Tibial artery (tissue), 4 donors: ENCODE measurements at regions not wholly inside any gene's neighbourhood (a gene's known extent, or its start where the extent isn't known, plus 50 kb on each side); places are given as distances from the start of the nearest gene placed in this dataset.

ENCODE experiments used
- DNase-seq, 2 donors: peaks; one replicate each; pipeline ENCODE4 v3.0.0-alpha.2; 2019
- H3K27ac ChIP-seq, 2 donors: fragments of 200-600 bp; sonication (generic) in 1 of 2; 1 replicate in 1 of 2; 2 replicates in 1 of 2; pipeline ENCODE4 v1.5.1; 2018 to 2019; ENCODE audit warnings: mild to moderate bottlenecking in 1 of 2
- H3K27me3 ChIP-seq, 2 donors: fragments of 200-600 bp; sonication (generic) in 1 of 2; one replicate each; pipeline versions ENCODE4 v1.5.1 to v1.6.0; 2016 to 2019
- H3K36me3 ChIP-seq, 3 donors: fragments of 200-600 bp; sonication (generic) in 2 of 3; one replicate each; pipeline ENCODE4 v1.5.1; 2016 to 2019; ENCODE audit warnings: mild to moderate bottlenecking in 2 of 3
- H3K4me1 ChIP-seq, 4 donors: fragments of 200-600 bp; sonication (generic) in 2 of 4; 1 replicate in 3 of 4; 2 replicates in 1 of 4; pipeline ENCODE4 v1.5.1; 2016 to 2019
- H3K4me3 ChIP-seq, 2 donors: fragments of 200-600 bp; sonication (generic) in 1 of 2; 1 replicate in 1 of 2; 2 replicates in 1 of 2; pipeline ENCODE4 v1.5.1; 2018 to 2019; ENCODE audit warnings: mild to moderate bottlenecking in 2 of 2
- H3K9me3 ChIP-seq, 3 donors: fragments of 200-600 bp; sonication (generic) in 1 of 3; one replicate each; pipeline ENCODE4 v1.5.1; 2016 to 2019
- CTCF ChIP-seq, 2 experiments: fragments of 200-600 bp in 1 of 2; fragments of 450-650 bp in 1 of 2; IDR thresholded peaks; one replicate each; pipeline ENCODE4 v1.5.1; 2017 to 2019; ENCODE audit warnings: antibody characterized with exemption in 2 of 2, mild to moderate bottlenecking in 1 of 2, moderate library complexity in 1 of 2
- intact Hi-C: fragments of 100-400 bp; cut with DNase I; formaldehyde crosslinking; loops from one replicate; pipeline ENCODE4 v1.15.0; 2023; ENCODE audit warnings: low total_unique reads

- intact Hi-C loops, result no loop called here
- no peaks in the 10 kb centered on the region for H3K36me3 ChIP-seq
- H3K9me3 ChIP-seq, result no peaks in the 10 kb centered on the region
- TF ChIP-seq CTCF (IDR thresholded peaks at IDR 0.05), result no peak
- no peak overlapping the region for H3K27ac ChIP-seq
- H3K4me3 ChIP-seq, result no peak overlapping the region
- no peak for DNase-seq
- peaks cover 0 to 18% (median 7%) of the 10 kb centered on the region in 4 donors for H3K4me1 ChIP-seq
- no peaks in the 10 kb centered on the region for H3K27me3 ChIP-seq
Observed at GRCh38 chr11:109998921-109999320, 94.3 kb upstream of the ZC3H12C start.

GRCh38 chr11:110000031-110000502 lies 93.1 kb upstream of the ZC3H12C start:
- peaks cover 0 to 18% (median 7%) of the 10 kb centered on the region in 4 donors for H3K4me1 ChIP-seq
- H3K27me3 ChIP-seq, result no peaks in the 10 kb centered on the region
- no peaks in the 10 kb centered on the region for H3K36me3 ChIP-seq
- H3K27ac ChIP-seq, result peak overlapping the region in 1 of 2 donors; percentile 42
- no peak overlapping the region for H3K4me3 ChIP-seq
- H3K9me3 ChIP-seq, result no peaks in the 10 kb centered on the region
- intact Hi-C loops, result loop anchor here (10.0 kb wide), 1 partner anchor 95 kb away; the partner anchor contains the start of gene ZC3H12C
- no peak for DNase-seq
- no peak for TF ChIP-seq CTCF (IDR thresholded peaks at IDR 0.05)

- Histone ChIP-seq H3K4me3 (no peak overlapping the region), H3K27ac (peak overlapping the region in 1 of 2 donors; percentile 33), H3K36me3 (no peaks in the 10 kb centered on the region), H3K27me3 (no peaks in the 10 kb centered on the region), H3K4me1 (peaks cover 0 to 18% (median 7%) of the 10 kb centered on the region in 4 donors), H3K9me3 (no peaks in the 10 kb centered on the region)
- intact Hi-C loops, result loop anchor here (10.0 kb wide), 1 partner anchor 94 kb away; the partner anchor contains the start of gene ZC3H12C
- DNase-seq, result no peak
- no peak for TF ChIP-seq CTCF (IDR thresholded peaks at IDR 0.05)
Observed at GRCh38 chr11:110000850-110001249, 92.3 kb upstream of the ZC3H12C start.

- no peaks in the 10 kb centered on the region for H3K9me3 ChIP-seq
- no peak for TF ChIP-seq CTCF (IDR thresholded peaks at IDR 0.05)
- intact Hi-C loops, result loop anchor here (10.0 kb wide), 1 partner anchor 91 kb away; the partner anchor contains the start of gene ZC3H12C
- H3K36me3 ChIP-seq, result no peaks in the 10 kb centered on the region
- H3K27ac ChIP-seq, result no peak overlapping the region
- peaks cover 0 to 18% (median 7%) of the 10 kb centered on the region in 4 donors for H3K4me1 ChIP-seq
- no peaks in the 10 kb centered on the region for H3K27me3 ChIP-seq
- DNase-seq, result no peak
- H3K4me3 ChIP-seq, result no peak overlapping the region
Observed at GRCh38 chr11:110003426-110003825, 89.8 kb upstream of the ZC3H12C start.

- H3K9me3 ChIP-seq, result peaks cover 0 to 11% (median 8%) of the 10 kb centered on the region in 3 donors
- no peak for DNase-seq
- no peak for TF ChIP-seq CTCF (IDR thresholded peaks at IDR 0.05)
- H3K27me3 ChIP-seq, result no peaks in the 10 kb centered on the region
- H3K27ac ChIP-seq, result no peak overlapping the region
- H3K36me3 ChIP-seq, result no peaks in the 10 kb centered on the region
- intact Hi-C loops, result no loop called here
- H3K4me3 ChIP-seq, result no peak overlapping the region
- H3K4me1 ChIP-seq, result no peaks in the 10 kb centered on the region
Observed at GRCh38 chr11:110011595-110011994, 81.6 kb upstream of the ZC3H12C start.

GRCh38 chr11:110015695-110016094 lies 77.5 kb upstream of the ZC3H12C start:
- Histone ChIP-seq H3K4me1 (no peaks in the 10 kb centered on the region), H3K27ac (no peak overlapping the region), H3K4me3 (no peak overlapping the region), H3K27me3 (no peaks in the 10 kb centered on the region), H3K9me3 (peaks cover 0 to 7% (median 4%) of the 10 kb centered on the region in 3 donors), H3K36me3 (no peaks in the 10 kb centered on the region)
- TF ChIP-seq CTCF (IDR thresholded peaks at IDR 0.05), result no peak
- intact Hi-C loops, result no loop called here
- DNase-seq, result no peak
